ENCODE measurements at regions not wholly inside any gene's neighbourhood (a gene's known extent, or its start where the extent isn't known, plus 50 kb on each side); places are given as distances from the start of the nearest gene placed in this dataset.

GRCh38 chr21:27513016-27513415 lies 546.1 kb upstream of the ADAMTS5 start:
- H3K36me3 Mint-ChIP-seq, result no peaks in the 10 kb centered on the region
- no peak overlapping the region for H3K4me3 Mint-ChIP-seq
- peaks cover 0 to 13% (median 5%) of the 10 kb centered on the region in 7 donors for H3K9me3 Mint-ChIP-seq
- WGBS (ENCODE audit: insufficient coverage), result no CpG with 5 or more reads among the region's 1 CpG
- Histone ChIP-seq H4K20me1 (ENCODE audit: insufficient read depth, low read length) (no peaks in the 10 kb centered on the region), H3K9me3 (replicated peaks in 1 of 2; ENCODE audit: control insufficient read depth in 1 of 2, insufficient read depth in 1 of 2, low read length in 2 of 2) (peaks cover 7 to 11% of the 10 kb centered on the region in 2 donors), H3K9ac (ENCODE audit: insufficient read depth, low read length, poor library complexity, severe bottlenecking) (no peak overlapping the region), H2AFZ (ENCODE audit: insufficient read depth, low read depth, low read length, poor library complexity, severe bottlenecking) (no peak overlapping the region), H3K36me3 (replicated peaks in 1 of 2; ENCODE audit: control insufficient read depth in 1 of 2, insufficient read depth in 2 of 2, low read length in 2 of 2) (no peaks in the 10 kb centered on the region), H3K4me2 (replicated peaks; ENCODE audit: extremely low read depth, low read length, poor library complexity, severe bottlenecking) (no peak overlapping the region), H3K79me2 (ENCODE audit: insufficient read depth, low read length) (no peaks in the 10 kb centered on the region), H3K4me3 (replicated peaks in 1 of 3; ENCODE audit: low read depth in 2 of 3, low read length in 3 of 3) (no peak overlapping the region), H3K27me3 (ENCODE audit: control insufficient read depth in 2 of 2, insufficient read depth in 2 of 2, low read length in 2 of 2) (no peaks in the 10 kb centered on the region), H3K4me1 (ENCODE audit: control insufficient read depth in 1 of 2, insufficient read depth in 2 of 2, low read length in 2 of 2) (no peaks in the 10 kb centered on the region), H3K27ac (ENCODE audit: low read depth in 1 of 2, low read length in 2 of 2) (no peak overlapping the region)
- DNase-seq, result no peak
- H3K27me3 Mint-ChIP-seq (ENCODE audit: low read depth in 3 of 3), result no peaks in the 10 kb centered on the region
- TF ChIP-seq CTCF (IDR thresholded peaks at IDR 0.05), result no peak
- intact Hi-C loops (cut with micrococcal nuclease), result no loop called here
- no peak overlapping the region for H3K27ac Mint-ChIP-seq
- no peaks in the 10 kb centered on the region for H3K4me1 Mint-ChIP-seq

GRCh38 chr21:27511233-27511632 lies 544.3 kb upstream of the ADAMTS5 start:
- Mint-ChIP-seq H3K4me1 (no peaks in the 10 kb centered on the region), H3K4me3 (no peak overlapping the region), H3K9me3 (peaks cover 0 to 2% (median 0%) of the 10 kb centered on the region in 7 donors), H3K27ac (no peak overlapping the region), H3K27me3 (ENCODE audit: low read depth in 3 of 3) (no peaks in the 10 kb centered on the region), H3K36me3 (no peaks in the 10 kb centered on the region)
- Histone ChIP-seq H3K9me3 (replicated peaks in 1 of 2; ENCODE audit: control insufficient read depth in 1 of 2, insufficient read depth in 1 of 2, low read length in 2 of 2) (no peaks in the 10 kb centered on the region), H3K4me2 (replicated peaks; ENCODE audit: extremely low read depth, low read length, poor library complexity, severe bottlenecking) (no peak overlapping the region), H3K9ac (ENCODE audit: insufficient read depth, low read length, poor library complexity, severe bottlenecking) (no peak overlapping the region), H4K20me1 (ENCODE audit: insufficient read depth, low read length) (no peaks in the 10 kb centered on the region), H3K4me1 (ENCODE audit: control insufficient read depth in 1 of 2, insufficient read depth in 2 of 2, low read length in 2 of 2) (no peaks in the 10 kb centered on the region), H3K27ac (ENCODE audit: low read depth in 1 of 2, low read length in 2 of 2) (no peak overlapping the region), H3K36me3 (replicated peaks in 1 of 2; ENCODE audit: control insufficient read depth in 1 of 2, insufficient read depth in 2 of 2, low read length in 2 of 2) (no peaks in the 10 kb centered on the region), H3K27me3 (ENCODE audit: control insufficient read depth in 2 of 2, insufficient read depth in 2 of 2, low read length in 2 of 2) (no peaks in the 10 kb centered on the region), H2AFZ (ENCODE audit: insufficient read depth, low read depth, low read length, poor library complexity, severe bottlenecking) (no peak overlapping the region), H3K79me2 (ENCODE audit: insufficient read depth, low read length) (no peaks in the 10 kb centered on the region), H3K4me3 (replicated peaks in 1 of 3; ENCODE audit: low read depth in 2 of 3, low read length in 3 of 3) (no peak overlapping the region)
- TF ChIP-seq CTCF (IDR thresholded peaks at IDR 0.05), result no peak
- intact Hi-C loops (cut with micrococcal nuclease), result no loop called here
- DNase-seq, result no peak
